ENCODE measurements at regions not wholly inside any gene's neighbourhood (a gene's known extent, or its start where the extent isn't known, plus 50 kb on each side); places are given as distances from the start of the nearest gene placed in this dataset.

GRCh38 chr20:62550087-62550632 is 74.4 kb upstream of the GATA5 start:
- no peak for ATAC-seq
- no peak for DNase-seq
- H3K27me3 Mint-ChIP-seq = peaks cover 37% of the 10 kb centered on the region
- H3K4me3 Mint-ChIP-seq = no peak overlapping the region
- H3K36me3 Mint-ChIP-seq = no peaks in the 10 kb centered on the region
- H3K4me1 Mint-ChIP-seq = no peaks in the 10 kb centered on the region
- no peak overlapping the region for H3K27ac Mint-ChIP-seq
- CTCF ChIA-PET = no interaction called here
- H3K9me3 Mint-ChIP-seq (ENCODE audit: low read depth) = no peaks in the 10 kb centered on the region

GRCh38 chr20:62551407-62552323 is 75.9 kb upstream of the GATA5 start:
- CTCF ChIA-PET = no interaction called here
- Mint-ChIP-seq H3K27me3 (peaks cover 37% of the 10 kb centered on the region), H3K27ac (no peak overlapping the region), H3K36me3 (no peaks in the 10 kb centered on the region), H3K4me1 (no peaks in the 10 kb centered on the region), H3K9me3 (ENCODE audit: low read depth) (no peaks in the 10 kb centered on the region), H3K4me3 (no peak overlapping the region)
- no peak for DNase-seq
- no peak for ATAC-seq

GRCh38 chr20:62552613-62553012 is 76.8 kb upstream of the GATA5 start:
- no peak overlapping the region for H3K27ac Mint-ChIP-seq
- DNase-seq (no peak), ATAC-seq (no peak)
- no peaks in the 10 kb centered on the region for H3K36me3 Mint-ChIP-seq
- no peak overlapping the region for H3K4me3 Mint-ChIP-seq
- CTCF ChIA-PET = no interaction called here
- no peaks in the 10 kb centered on the region for H3K4me1 Mint-ChIP-seq
- H3K27me3 Mint-ChIP-seq = peaks cover 40% of the 10 kb centered on the region
- H3K9me3 Mint-ChIP-seq (ENCODE audit: low read depth) = no peaks in the 10 kb centered on the region

- H3K9me3 Mint-ChIP-seq (ENCODE audit: low read depth) = no peaks in the 10 kb centered on the region
- DNase-seq (no peak), ATAC-seq (no peak)
- no peaks in the 10 kb centered on the region for H3K36me3 Mint-ChIP-seq
- H3K4me1 Mint-ChIP-seq = no peaks in the 10 kb centered on the region
- CTCF ChIA-PET = no interaction called here
- H3K27ac Mint-ChIP-seq = no peak overlapping the region
- H3K27me3 Mint-ChIP-seq = peaks cover 40% of the 10 kb centered on the region
- no peak overlapping the region for H3K4me3 Mint-ChIP-seq
Observed at GRCh38 chr20:62553136-62553837, 77.5 kb upstream of the GATA5 start.

- H3K9me3 Mint-ChIP-seq (ENCODE audit: low read depth) = no peaks in the 10 kb centered on the region
- H3K27ac Mint-ChIP-seq = no peak overlapping the region
- peaks cover 36% of the 10 kb centered on the region for H3K27me3 Mint-ChIP-seq
- no peaks in the 10 kb centered on the region for H3K4me1 Mint-ChIP-seq
- no peak overlapping the region for H3K4me3 Mint-ChIP-seq
- no peaks in the 10 kb centered on the region for H3K36me3 Mint-ChIP-seq
- CTCF ChIA-PET = no interaction called here
- DNase-seq (no peak), ATAC-seq (no peak)
Observed at GRCh38 chr20:62553838-62554161, 78.0 kb upstream of the GATA5 start.

- Mint-ChIP-seq H3K4me3 (no peak overlapping the region), H3K9me3 (ENCODE audit: low read depth) (no peaks in the 10 kb centered on the region), H3K4me1 (no peaks in the 10 kb centered on the region), H3K36me3 (no peaks in the 10 kb centered on the region), H3K27ac (no peak overlapping the region), H3K27me3 (peaks cover 34% of the 10 kb centered on the region)
- CTCF ChIA-PET = no interaction called here
- DNase-seq (no peak), ATAC-seq (no peak)
Observed at GRCh38 chr20:62554214-62554897, 78.6 kb upstream of the GATA5 start.

GRCh38 chr20:62554898-62555641 is 79.3 kb upstream of the GATA5 start:
- peaks cover 33% of the 10 kb centered on the region for H3K27me3 Mint-ChIP-seq

GRCh38 chr20:62555642-62556420 is 80.0 kb upstream of the GATA5 start:
- Mint-ChIP-seq H3K4me3 (no peak overlapping the region), H3K27me3 (peaks cover 34% of the 10 kb centered on the region), H3K27ac (no peak overlapping the region), H3K9me3 (ENCODE audit: low read depth) (no peaks in the 10 kb centered on the region), H3K4me1 (no peaks in the 10 kb centered on the region), H3K36me3 (no peaks in the 10 kb centered on the region)
- no peak for DNase-seq
- CTCF ChIA-PET = no interaction called here
- ATAC-seq = no peak

More at GRCh38 chr20:62554898-62555641, 79.3 kb upstream of the GATA5 start:
- ATAC-seq (no peak), DNase-seq (no peak)
- Mint-ChIP-seq H3K9me3 (ENCODE audit: low read depth) (no peaks in the 10 kb centered on the region), H3K27ac (no peak overlapping the region), H3K36me3 (no peaks in the 10 kb centered on the region), H3K4me3 (no peak overlapping the region), H3K4me1 (no peaks in the 10 kb centered on the region)
- CTCF ChIA-PET = no interaction called here

GRCh38 chr20:62557462-62557861 is 81.7 kb upstream of the GATA5 start:
- DNase-seq (no peak), ATAC-seq (no peak)
- H3K36me3 Mint-ChIP-seq = no peaks in the 10 kb centered on the region
- no peaks in the 10 kb centered on the region for H3K4me1 Mint-ChIP-seq
- H3K4me3 Mint-ChIP-seq = no peak overlapping the region
- no peaks in the 10 kb centered on the region for H3K9me3 Mint-ChIP-seq (ENCODE audit: low read depth)
- H3K27me3 Mint-ChIP-seq = peaks cover 36% of the 10 kb centered on the region
- no peak overlapping the region for H3K27ac Mint-ChIP-seq
- CTCF ChIA-PET = no interaction called here

- peaks cover 36% of the 10 kb centered on the region for H3K27me3 Mint-ChIP-seq
- CTCF ChIA-PET = no interaction called here
- H3K36me3 Mint-ChIP-seq = no peaks in the 10 kb centered on the region
- no peak overlapping the region for H3K4me3 Mint-ChIP-seq
- no peak for DNase-seq
- H3K27ac Mint-ChIP-seq = no peak overlapping the region
- H3K9me3 Mint-ChIP-seq (ENCODE audit: low read depth) = no peaks in the 10 kb centered on the region
- H3K4me1 Mint-ChIP-seq = no peaks in the 10 kb centered on the region
- ATAC-seq = no peak
Observed at GRCh38 chr20:62557999-62558408, 82.2 kb upstream of the GATA5 start.

- H3K27me3 Mint-ChIP-seq = peaks cover 30% of the 10 kb centered on the region
- H3K36me3 Mint-ChIP-seq = no peaks in the 10 kb centered on the region
- DNase-seq (no peak), ATAC-seq (no peak)
- CTCF ChIA-PET = no interaction called here
- no peaks in the 10 kb centered on the region for H3K9me3 Mint-ChIP-seq (ENCODE audit: low read depth)
- no peak overlapping the region for H3K27ac Mint-ChIP-seq
- H3K4me3 Mint-ChIP-seq = no peak overlapping the region
- H3K4me1 Mint-ChIP-seq = no peaks in the 10 kb centered on the region
Observed at GRCh38 chr20:62558779-62559178, 83.0 kb upstream of the GATA5 start.

GRCh38 chr20:62560162-62560561 is 82.1 kb upstream of the SLCO4A1 start:
- CTCF ChIA-PET = no interaction called here
- no peak overlapping the region for H3K4me3 Mint-ChIP-seq
- no peak for DNase-seq
- H3K36me3 Mint-ChIP-seq = no peaks in the 10 kb centered on the region
- ATAC-seq = no peak
- no peaks in the 10 kb centered on the region for H3K9me3 Mint-ChIP-seq (ENCODE audit: low read depth)
- H3K4me1 Mint-ChIP-seq = no peaks in the 10 kb centered on the region
- no peak overlapping the region for H3K27ac Mint-ChIP-seq
- H3K27me3 Mint-ChIP-seq = peaks cover 27% of the 10 kb centered on the region

GRCh38 chr20:62561182-62561581 is 81.1 kb upstream of the SLCO4A1 start:
- Mint-ChIP-seq H3K27ac (no peak overlapping the region), H3K4me1 (no peaks in the 10 kb centered on the region), H3K9me3 (ENCODE audit: low read depth) (no peaks in the 10 kb centered on the region), H3K4me3 (no peak overlapping the region), H3K36me3 (no peaks in the 10 kb centered on the region), H3K27me3 (peaks cover 27% of the 10 kb centered on the region)
- DNase-seq (no peak), ATAC-seq (peak; percentile 31)
- CTCF ChIA-PET = no interaction called here

Data from activated CD8-positive, alpha-beta memory T cell treated with anti-CD3 and anti-CD28 coated beads, Interleukin-2, amount 10 ng/mL, durations not matched to agents 7 days and 5 days (primary cell).